Fibroblast of mammary gland (primary cell): ENCODE measurements at regions not wholly inside any gene's neighbourhood (a gene's known extent, or its start where the extent isn't known, plus 50 kb on each side); places are given as distances from the start of the nearest gene placed in this dataset.
A peak's percentile ranks its signal among the peaks of the same experiment; 100 is the strongest.
"Not testable (repeated sequence)": the region's sequence is repeated elsewhere in the genome, so short reads cannot be mapped to it uniquely, and the experiment has no call there.

ENCODE experiments used
- DNase-seq: peaks from one replicate; pipeline ENCODE4 v3.0.0-alpha.2; 2010; ENCODE audit warnings: low read depth
- H3K4me3 ChIP-seq: 2 replicates; pipeline ENCODE4 v1.5.1; 2011; ENCODE audit warnings: low read depth, mild to moderate bottlenecking, low read length, moderate library complexity; ENCODE audit not compliant: control insufficient read depth
- CTCF ChIP-seq: conservative IDR thresholded peaks from 2 replicates; pipeline ENCODE4 v1.5.1; 2011; ENCODE audit warnings: low read depth, low read length, inconsistent platforms; ENCODE audit not compliant: control insufficient read depth, insufficient read depth

GRCh38 chr17:20852239-20852989 is 190.4 kb downstream of the USP22 start:
- TF ChIP-seq CTCF: no peak
- H3K4me3 ChIP-seq: no peak overlapping the region
- DNase-seq: no peak

- no peak for DNase-seq
- no peak for TF ChIP-seq CTCF
- no peak overlapping the region for H3K4me3 ChIP-seq
Observed at GRCh38 chr17:20852990-20853370, 189.8 kb downstream of the USP22 start.

GRCh38 chr17:20855910-20856470 is 186.8 kb downstream of the USP22 start:
- peak; percentile 24 for DNase-seq
- not testable (repeated sequence) for H3K4me3 ChIP-seq

GRCh38 chr17:20866444-20867209 is 176.2 kb downstream of the USP22 start:
- H3K4me3 ChIP-seq: not testable (repeated sequence)

GRCh38 chr17:20867436-20867937 is 175.3 kb downstream of the USP22 start:
- H3K4me3 ChIP-seq, DNase-seq: not testable (repeated sequence)

More at GRCh38 chr17:20866444-20867209, 176.2 kb downstream of the USP22 start:
- DNase-seq: not testable (repeated sequence)

- DNase-seq, H3K4me3 ChIP-seq: not testable (repeated sequence)
Observed at GRCh38 chr17:20867938-20868661, 174.7 kb downstream of the USP22 start.

- not testable (repeated sequence) for DNase-seq, H3K4me3 ChIP-seq
Observed at GRCh38 chr17:20868662-20869007, 174.2 kb downstream of the USP22 start.

GRCh38 chr17:20873173-20873572 is 169.6 kb downstream of the USP22 start:
- DNase-seq, H3K4me3 ChIP-seq: not testable (repeated sequence)

GRCh38 chr17:20873688-20874328 is 169.0 kb downstream of the USP22 start:
- DNase-seq, H3K4me3 ChIP-seq: not testable (repeated sequence)

GRCh38 chr17:20877384-20877783 is 165.4 kb downstream of the USP22 start:
- H3K4me3 ChIP-seq, DNase-seq: not testable (repeated sequence)
